Myocyte (in vitro differentiated cells): ENCODE measurements at regions not wholly inside any gene's neighbourhood (a gene's known extent, or its start where the extent isn't known, plus 50 kb on each side); places are given as distances from the start of the nearest gene placed in this dataset.

ENCODE experiments used
- DNase-seq: peaks from one replicate; pipeline ENCODE4 v3.0.0-alpha.2; 2012; ENCODE audit warnings: low read depth

DNA sequence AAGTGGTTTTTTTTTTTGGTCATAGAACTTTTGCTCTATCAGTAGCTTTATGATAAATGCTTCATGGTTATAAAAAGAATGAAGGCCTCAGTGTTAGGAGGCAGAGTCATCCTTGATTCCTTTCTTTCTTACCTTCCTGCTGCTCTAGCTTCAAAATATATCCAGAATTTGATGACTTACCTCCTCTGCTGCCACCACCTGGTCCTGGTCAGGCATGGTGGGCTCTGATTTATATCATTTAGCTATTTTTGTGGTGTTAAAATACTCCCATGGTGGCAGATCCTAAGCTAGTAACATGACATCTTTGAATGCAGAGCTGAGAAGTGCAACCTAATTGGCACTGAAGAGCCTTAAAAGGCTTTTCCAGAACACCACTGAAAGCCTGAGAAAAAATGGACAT is 508.8 kb upstream of the CDH8 start:
- no peak for DNase-seq

DNA sequence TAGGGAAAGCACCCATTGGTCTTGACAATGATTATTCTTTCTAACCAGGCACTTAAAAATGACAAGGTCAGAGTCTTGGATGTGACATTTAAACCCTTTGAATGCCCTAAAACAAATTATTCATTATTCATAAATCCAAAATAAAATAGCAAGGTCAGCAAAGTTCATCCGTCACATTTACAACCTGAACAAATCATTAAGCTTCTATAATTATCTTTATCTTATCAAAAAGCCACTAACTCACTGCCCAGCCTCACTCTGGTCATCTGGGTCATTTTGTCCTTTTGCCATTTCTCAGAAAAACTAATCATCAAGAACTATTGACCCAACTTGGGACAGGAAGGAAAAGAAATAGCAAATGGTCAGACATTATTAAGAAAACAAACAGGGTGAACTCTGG is 507.3 kb upstream of the CDH8 start:
- no peak for DNase-seq

- DNase-seq, result no peak
Measured at GRCh38 chr16:62539657-62540056, 503.4 kb upstream of the CDH8 start.

DNA sequence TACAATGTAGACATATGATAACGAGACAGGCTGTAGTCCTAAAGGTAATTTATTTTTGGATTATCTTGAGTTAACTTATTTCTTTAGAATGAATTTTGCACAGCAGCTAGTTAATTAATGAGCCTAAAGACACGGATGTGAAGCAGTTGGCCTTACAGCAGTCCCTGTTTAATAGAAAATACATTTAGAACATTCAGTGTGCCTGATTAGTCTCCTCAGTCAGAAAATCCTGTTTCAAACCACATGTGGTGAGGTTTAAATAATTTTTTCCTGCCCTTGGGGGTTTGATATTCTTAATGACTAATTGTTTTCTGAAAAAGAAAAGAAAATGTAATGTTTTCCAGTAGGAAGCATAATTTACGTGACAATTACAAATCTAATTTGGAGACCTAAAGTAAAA is 494.2 kb upstream of the CDH8 start:
- DNase-seq, result no peak

- DNase-seq, result no peak
Measured at GRCh38 chr16:62516001-62516400, 479.8 kb upstream of the CDH8 start.

- no peak for DNase-seq
Measured at GRCh38 chr16:62503073-62503472, 466.8 kb upstream of the CDH8 start.

GRCh38 chr16:62478903-62479458 is 442.7 kb upstream of the CDH8 start:
- DNase-seq, result no peak

- no peak for DNase-seq
Measured at GRCh38 chr16:62477796-62478195, 441.6 kb upstream of the CDH8 start.

DNA sequence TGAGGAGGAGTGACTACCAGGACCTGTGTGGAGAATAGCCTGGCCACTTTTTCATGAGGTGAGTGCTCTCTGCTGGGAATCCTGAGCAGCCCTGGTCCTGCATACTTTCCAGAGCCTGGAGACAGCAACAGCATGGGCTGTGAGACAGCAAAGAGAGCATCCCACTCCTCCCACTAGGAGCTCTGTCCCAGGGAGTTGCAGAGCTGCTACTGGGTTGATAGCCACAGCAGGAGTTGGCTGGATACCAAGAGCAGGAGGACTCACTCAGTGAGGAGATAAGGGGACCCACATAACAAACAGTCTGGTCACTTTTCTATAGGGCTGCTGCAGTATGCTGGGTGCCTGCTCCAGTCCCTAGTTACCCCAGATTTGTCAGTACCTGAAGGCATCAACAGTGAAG is 439.3 kb upstream of the CDH8 start:
- DNase-seq, result no peak

DNA sequence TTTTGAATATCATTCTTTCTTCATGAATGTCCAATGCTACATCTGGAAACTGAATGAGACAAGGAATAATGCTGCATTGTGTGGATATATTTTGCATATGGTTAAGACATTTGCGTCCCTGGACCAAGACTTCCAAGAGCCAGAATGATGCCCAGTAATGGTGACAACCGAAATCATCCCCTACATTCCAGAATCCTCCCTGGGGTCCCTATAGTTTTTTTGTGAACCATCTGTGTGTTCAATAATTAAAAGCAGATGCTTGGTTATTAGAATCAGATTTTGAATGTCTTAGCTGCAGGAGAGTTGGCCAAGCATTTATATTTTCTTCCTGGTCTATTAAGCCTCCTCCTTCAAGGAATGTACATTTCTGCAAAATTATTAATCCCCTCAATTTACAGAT is 426.7 kb upstream of the CDH8 start:
- DNase-seq, result no peak

- no peak for DNase-seq
Measured at GRCh38 chr16:62450291-62450690, 414.1 kb upstream of the CDH8 start.

DNA sequence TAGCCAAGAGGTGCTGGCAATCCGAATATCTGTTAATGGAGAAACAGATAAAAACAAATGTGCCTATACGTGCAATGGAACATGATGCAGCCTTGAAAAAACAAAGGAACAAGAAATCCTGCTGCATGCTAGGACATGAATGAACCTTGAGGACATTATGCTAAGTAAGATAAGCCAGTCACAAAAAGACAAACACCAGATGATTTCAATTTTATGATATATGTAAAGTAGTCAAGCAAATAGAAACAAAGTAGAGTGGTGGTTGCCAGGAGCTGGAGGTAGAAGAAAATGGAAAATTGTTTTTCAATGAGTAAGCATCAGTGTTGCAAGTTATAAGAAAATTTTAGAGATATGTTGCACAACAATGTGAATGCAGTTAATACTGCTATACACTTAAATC is 409.7 kb upstream of the CDH8 start:
- no peak for DNase-seq

- no peak for DNase-seq
Measured at GRCh38 chr16:62424206-62424605, 388.0 kb upstream of the CDH8 start.

DNA sequence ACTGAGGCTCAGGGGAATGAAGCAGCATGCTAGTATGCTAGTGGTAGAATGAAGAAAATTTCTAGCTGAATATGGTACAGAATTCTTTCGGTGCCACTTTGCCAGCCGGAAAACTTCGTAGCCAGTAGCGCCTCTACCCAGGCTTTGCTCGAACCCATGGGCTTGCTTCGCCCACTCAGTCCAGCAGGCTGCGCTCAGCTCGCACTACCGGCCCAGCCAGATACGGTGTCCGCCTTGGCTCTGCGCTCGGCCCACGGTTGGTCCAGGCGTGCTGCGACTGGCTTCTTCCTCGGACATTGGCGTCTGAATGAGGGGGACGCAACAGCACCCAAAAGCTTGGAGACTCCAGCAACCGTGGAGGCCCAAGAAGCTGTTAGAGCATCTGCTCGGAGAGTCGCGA is 372.5 kb upstream of the CDH8 start:
- DNase-seq, result no peak

GRCh38 chr16:62406387-62406786 is 370.1 kb upstream of the CDH8 start:
- DNase-seq, result no peak

DNA sequence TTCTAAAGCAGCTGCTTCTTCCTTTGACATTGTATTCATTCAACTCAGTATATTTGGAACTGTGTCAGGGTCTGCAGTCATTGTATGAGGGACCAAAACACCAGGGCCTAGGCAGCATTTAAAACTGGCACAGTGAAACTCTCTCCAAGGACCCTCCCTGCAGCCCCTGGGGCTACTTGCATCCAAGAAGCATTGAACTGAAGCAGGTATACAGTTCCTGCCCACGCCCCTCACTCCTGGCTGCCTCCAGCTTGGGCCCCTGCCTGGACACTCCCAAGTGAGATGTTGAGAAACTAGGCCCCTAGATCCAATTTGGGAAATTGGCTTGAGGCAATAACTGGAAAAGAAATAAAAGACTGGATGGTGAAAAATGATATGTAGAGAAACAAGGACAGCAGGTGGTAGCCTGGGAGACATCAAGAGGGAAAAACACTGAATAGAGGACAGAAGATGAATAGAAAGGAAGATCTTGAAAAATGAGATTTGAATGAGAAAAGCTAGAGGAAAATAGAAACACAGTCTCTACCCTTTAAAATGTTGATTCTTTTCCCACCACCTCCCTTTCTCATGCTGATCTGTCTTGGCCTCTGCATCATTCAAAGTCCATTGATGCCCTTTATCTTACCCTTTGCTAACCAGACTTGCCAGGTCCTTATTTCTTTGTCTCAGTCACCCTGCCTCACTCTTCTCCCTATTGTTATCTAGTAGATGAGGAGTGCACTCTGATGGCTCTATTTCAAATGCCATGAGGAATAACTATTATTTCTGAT is 368.8 kb upstream of the CDH8 start:
- DNase-seq, result no peak

DNA sequence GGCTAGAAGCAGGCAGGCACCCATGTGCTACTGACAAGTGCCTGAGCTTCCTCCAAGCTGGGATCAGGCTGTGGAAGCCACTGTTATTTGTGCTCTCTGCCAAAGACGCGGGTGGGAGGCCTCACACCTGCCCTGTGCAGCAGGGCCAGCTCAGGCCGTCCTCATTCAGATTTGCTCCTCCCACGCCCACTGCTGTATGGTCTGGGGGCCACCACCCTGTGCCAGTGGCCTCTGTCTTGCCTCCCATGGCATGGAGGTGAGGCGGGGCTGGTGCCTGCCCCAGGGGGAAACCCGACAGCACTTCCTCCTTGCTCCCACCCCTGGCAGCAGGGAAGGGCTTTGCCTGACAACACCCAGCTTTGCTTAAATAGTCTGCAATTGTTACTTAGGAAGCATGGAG is 356.5 kb upstream of the CDH8 start:
- DNase-seq, result no peak

GRCh38 chr16:62391940-62392339 is 355.7 kb upstream of the CDH8 start:
- no peak for DNase-seq

DNA sequence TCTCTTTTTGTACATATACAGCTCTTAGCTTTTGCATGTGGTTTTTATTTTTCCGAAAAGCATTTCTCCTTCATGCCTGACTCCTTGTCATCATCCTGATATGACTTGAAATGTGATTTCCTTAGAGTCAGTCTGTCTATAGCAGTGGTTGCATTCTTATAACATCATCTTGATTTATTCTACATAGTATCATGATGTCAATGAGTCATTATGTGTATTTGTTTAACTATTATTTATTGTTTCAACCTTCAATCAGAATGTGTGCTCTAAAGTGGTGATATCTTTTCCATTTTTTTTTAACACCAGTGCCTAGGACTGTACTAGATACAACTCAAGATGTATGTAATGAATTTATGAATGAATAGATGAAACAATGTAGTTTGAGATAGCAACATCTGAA is 354.9 kb upstream of the CDH8 start:
- DNase-seq, result no peak

- no peak for DNase-seq
Measured at GRCh38 chr16:62390214-62390613, 354.0 kb upstream of the CDH8 start.

GRCh38 chr16:62386411-62386810 is 350.2 kb upstream of the CDH8 start:
- DNase-seq, result no peak

DNA sequence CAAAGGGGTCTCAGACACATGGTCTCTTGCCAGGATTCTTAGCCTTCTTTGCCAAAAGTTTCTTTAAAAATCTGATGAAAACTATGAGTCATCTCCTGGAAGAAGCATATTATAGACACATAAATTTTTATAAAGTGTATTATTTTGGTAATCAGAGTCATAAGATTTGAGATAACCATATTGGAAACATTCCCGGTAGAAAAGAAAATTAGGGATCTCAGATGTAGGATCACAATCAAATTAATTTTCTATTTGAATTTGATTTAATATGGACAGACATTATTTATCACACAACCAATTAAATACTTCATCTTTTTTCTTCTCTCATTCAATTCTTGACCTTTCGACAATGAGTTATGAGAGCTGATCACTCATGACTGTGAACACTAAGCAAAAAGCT is 347.7 kb upstream of the CDH8 start:
- no peak for DNase-seq

- DNase-seq, result no peak
Measured at GRCh38 chr16:62370445-62370844, 334.2 kb upstream of the CDH8 start.

DNA sequence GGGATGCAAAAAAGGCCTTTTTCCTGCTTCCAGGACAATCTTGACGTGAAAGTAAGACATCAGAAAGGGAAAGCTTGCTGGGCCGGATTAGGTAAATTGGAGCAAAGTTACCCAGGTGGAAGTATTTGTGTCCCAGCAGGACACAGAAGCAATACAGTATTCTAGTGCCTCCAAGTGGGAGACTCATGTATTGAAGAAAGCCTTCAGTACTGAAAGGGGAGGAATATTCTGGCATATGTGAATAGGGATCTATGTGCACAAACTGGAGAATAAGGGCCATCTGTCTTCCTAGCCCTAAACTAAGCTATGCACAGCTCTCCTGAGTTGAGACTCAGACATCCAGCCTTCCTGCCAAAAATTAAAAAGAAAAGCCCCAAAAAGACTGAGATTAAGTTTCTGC is 327.3 kb upstream of the CDH8 start:
- no peak for DNase-seq
